ENCODE measurements at regions not wholly inside any gene's neighbourhood (a gene's known extent, or its start where the extent isn't known, plus 50 kb on each side); places are given as distances from the start of the nearest gene placed in this dataset.

- TF ChIP-seq ZHX1 (CRISPR knock-in tag; IDR thresholded peaks at IDR 0.05; ENCODE audit: low read depth) (no peak), SMYD3 (CRISPR knock-in tag; IDR thresholded peaks at IDR 0.05) (no peak), ZNF205 (CRISPR knock-in tag; IDR thresholded peaks at IDR 0.05) (no peak), ZNF512 (CRISPR knock-in tag; IDR thresholded peaks at IDR 0.05) (no peak), U2AF1 (optimal IDR thresholded peaks at IDR 0.05; ENCODE audit: low read depth, low read length) (no peak), ZNF138 (CRISPR knock-in tag; IDR thresholded peaks at IDR 0.05; ENCODE audit: low read depth) (no peak), ELF4 (CRISPR knock-in tag; IDR thresholded peaks at IDR 0.05; ENCODE audit: borderline replicate concordance) (no peak), KDM1A (CRISPR knock-in tag; IDR thresholded peaks at IDR 0.05) (no peak), FOXA3 (CRISPR knock-in tag; IDR thresholded peaks at IDR 0.05) (no peak), RAD51 (IDR thresholded peaks at IDR 0.05; ENCODE audit: borderline replicate concordance) (no peak), DNMT1 (CRISPR knock-in tag; IDR thresholded peaks at IDR 0.05) (no peak), ZNF703 (CRISPR knock-in tag; IDR thresholded peaks at IDR 0.05; ENCODE audit: borderline replicate concordance) (no peak)
Measured at GRCh38 chr3:167172377-167172776, 207.7 kb downstream of the ZBBX start (continued).

All from HepG2 (cell line).